Esophagus muscularis mucosa (tissue), 4 donors: ENCODE measurements at regions not wholly inside any gene's neighbourhood (a gene's known extent, or its start where the extent isn't known, plus 50 kb on each side); places are given as distances from the start of the nearest gene placed in this dataset.

Experiments
- DNase-seq: peaks from one replicate; pipeline ENCODE4 v3.0.0-alpha.2; 2017; ENCODE audit errors: extremely low spot score
- H3K27ac ChIP-seq, 4 donors: fragments of 200-600 bp; sonication (generic); replicated peaks in 1 of 4; 1 replicate in 3 of 4; 2 replicates in 1 of 4; pipeline ENCODE4 v1.5.1; 2016 to 2019; ENCODE audit warnings: mild to moderate bottlenecking in 1 of 4
- H3K27me3 ChIP-seq, 4 donors: fragments of 200-600 bp; sonication (generic); one replicate each; pipeline versions ENCODE4 v1.5.1 to v1.6.0; 2016 to 2019
- H3K36me3 ChIP-seq, 4 donors: fragments of 200-600 bp; sonication (generic); one replicate each; pipeline ENCODE4 v1.5.1; 2016 to 2019
- H3K4me1 ChIP-seq, 4 donors: fragments of 200-600 bp; sonication (generic); one replicate each; pipeline ENCODE4 v1.5.1; 2016 to 2019
- H3K4me3 ChIP-seq, 4 donors: fragments of 200-600 bp; sonication (generic); 1 replicate in 2 of 4; 2 replicates in 2 of 4; pipeline ENCODE4 v1.5.1; 2016 to 2019; ENCODE audit warnings: mild to moderate bottlenecking in 4 of 4, moderate library complexity in 1 of 4
- H3K9me3 ChIP-seq, 4 donors: fragments of 200-600 bp; sonication (generic); 1 replicate in 3 of 4; 2 replicates in 1 of 4; pipeline ENCODE4 v1.5.1; 2016 to 2019
- EP300 ChIP-seq: sonication (generic); formaldehyde crosslinking; IDR thresholded peaks from one replicate; pipeline ENCODE4 v1.6.1; 2017; ENCODE audit warnings: antibody characterized with exemption
- POLR2A ChIP-seq: fragments of 450-650 bp; IDR thresholded peaks from one replicate; pipeline ENCODE4 v1.6.1; 2017; ENCODE audit warnings: antibody characterized with exemption, moderate library complexity, mild to moderate bottlenecking, low read depth
- POLR2AphosphoS5 ChIP-seq, 2 donors: sonication (generic); formaldehyde crosslinking; IDR thresholded peaks; one replicate each; pipeline ENCODE4 v1.6.1; 2017; ENCODE audit warnings: antibody characterized with exemption in 2 of 2
- WGBS: methylation state at CpG from one replicate; pipeline ENCODE4 v1.1.5; 2018; 5-methylcytosine and 5-hydroxymethylcytosine counted together
- intact Hi-C: fragments of 100-400 bp; cut with DNase I; formaldehyde crosslinking; loops from one replicate; pipeline ENCODE4 v1.15.1; 2023
- TF ChIP-seq, protein P1 (sequence below), 3 experiments: fragments of 200-600 bp in 2 of 3; fragments of 450-650 bp in 1 of 3; sonication (generic) in 2 of 3; IDR thresholded peaks; one replicate each; pipeline ENCODE4 v1.5.1; 2017 to 2019; ENCODE audit warnings: antibody characterized with exemption in 3 of 3, mild to moderate bottlenecking in 2 of 3, moderate library complexity in 1 of 3

DNA sequence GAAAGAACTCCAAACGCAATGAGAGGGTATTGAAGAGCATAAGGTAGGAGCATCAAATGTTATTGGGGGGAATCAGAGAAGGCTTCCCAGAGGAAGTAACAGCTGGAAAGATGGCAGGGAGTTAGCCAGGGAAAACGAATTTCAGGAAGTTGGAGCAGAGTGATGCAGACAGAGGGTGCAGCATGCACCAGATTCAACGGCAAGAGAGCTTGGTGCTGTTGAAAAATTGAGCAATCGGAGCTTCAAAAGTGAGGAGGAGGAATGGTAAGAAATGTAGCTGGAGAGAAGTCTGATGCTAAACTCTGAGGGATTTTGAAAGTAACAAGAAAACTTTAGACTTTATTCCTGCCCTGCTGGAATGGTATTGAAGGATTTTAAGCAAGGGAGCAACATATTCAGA is 541.0 kb upstream of the LMCD1 start:
- intact Hi-C loops: no loop called here
- 76% methylated on average over 4 of the region's 4 CpGs for WGBS
- no peak for DNase-seq

DNA sequence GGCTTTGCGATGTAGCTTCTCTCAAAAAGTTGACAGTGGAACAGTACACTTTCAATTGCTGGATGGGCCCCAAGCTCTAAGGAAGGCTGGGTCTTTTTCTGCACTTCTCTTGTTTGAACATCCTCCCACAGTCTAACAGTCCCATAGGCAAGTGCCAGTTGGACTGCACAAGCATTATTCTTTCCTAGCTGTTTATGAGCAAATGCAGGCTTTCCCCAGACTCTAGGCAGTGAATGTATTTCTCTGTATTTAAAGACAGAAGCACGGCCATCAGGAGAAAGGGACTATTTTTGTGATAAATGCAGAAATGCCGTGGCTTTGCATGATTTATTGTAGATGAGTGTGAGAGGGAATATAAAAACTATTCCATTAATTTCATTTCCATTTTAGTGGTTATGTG is 539.3 kb upstream of the LMCD1 start:
- no peak overlapping the region for H3K27ac ChIP-seq
- TF ChIP-seq, protein P1, sequence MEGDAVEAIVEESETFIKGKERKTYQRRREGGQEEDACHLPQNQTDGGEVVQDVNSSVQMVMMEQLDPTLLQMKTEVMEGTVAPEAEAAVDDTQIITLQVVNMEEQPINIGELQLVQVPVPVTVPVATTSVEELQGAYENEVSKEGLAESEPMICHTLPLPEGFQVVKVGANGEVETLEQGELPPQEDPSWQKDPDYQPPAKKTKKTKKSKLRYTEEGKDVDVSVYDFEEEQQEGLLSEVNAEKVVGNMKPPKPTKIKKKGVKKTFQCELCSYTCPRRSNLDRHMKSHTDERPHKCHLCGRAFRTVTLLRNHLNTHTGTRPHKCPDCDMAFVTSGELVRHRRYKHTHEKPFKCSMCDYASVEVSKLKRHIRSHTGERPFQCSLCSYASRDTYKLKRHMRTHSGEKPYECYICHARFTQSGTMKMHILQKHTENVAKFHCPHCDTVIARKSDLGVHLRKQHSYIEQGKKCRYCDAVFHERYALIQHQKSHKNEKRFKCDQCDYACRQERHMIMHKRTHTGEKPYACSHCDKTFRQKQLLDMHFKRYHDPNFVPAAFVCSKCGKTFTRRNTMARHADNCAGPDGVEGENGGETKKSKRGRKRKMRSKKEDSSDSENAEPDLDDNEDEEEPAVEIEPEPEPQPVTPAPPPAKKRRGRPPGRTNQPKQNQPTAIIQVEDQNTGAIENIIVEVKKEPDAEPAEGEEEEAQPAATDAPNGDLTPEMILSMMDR (IDR thresholded peaks at IDR 0.05): no peak
- TF ChIP-seq EP300: no peak
- no peak for TF ChIP-seq POLR2AphosphoS5 (IDR thresholded peaks at IDR 0.05)
- TF ChIP-seq POLR2A: no peak
- WGBS: 36% methylated on average over 3 of the region's 3 CpGs
- no peaks in the 10 kb centered on the region for H3K27me3 ChIP-seq
- no peaks in the 10 kb centered on the region for H3K9me3 ChIP-seq
- peaks cover 0 to 13% (median 5%) of the 10 kb centered on the region in 4 donors for H3K4me1 ChIP-seq
- H3K36me3 ChIP-seq: no peaks in the 10 kb centered on the region
- intact Hi-C loops: no loop called here
- H3K4me3 ChIP-seq: no peak overlapping the region
- DNase-seq: no peak

More for the DNA sequence above, 541.0 kb upstream of the LMCD1 start:
- no peaks in the 10 kb centered on the region for H3K36me3 ChIP-seq
- no peak overlapping the region for H3K4me3 ChIP-seq
- no peaks in the 10 kb centered on the region for H3K27me3 ChIP-seq
- H3K27ac ChIP-seq: no peak overlapping the region
- no peaks in the 10 kb centered on the region for H3K9me3 ChIP-seq
- no peak for TF ChIP-seq EP300
- TF ChIP-seq, protein P1 (IDR thresholded peaks at IDR 0.05): no peak
- no peak for TF ChIP-seq POLR2A
- no peak for TF ChIP-seq POLR2AphosphoS5 (IDR thresholded peaks at IDR 0.05)
- H3K4me1 ChIP-seq: peaks cover 0 to 13% (median 5%) of the 10 kb centered on the region in 4 donors

DNA sequence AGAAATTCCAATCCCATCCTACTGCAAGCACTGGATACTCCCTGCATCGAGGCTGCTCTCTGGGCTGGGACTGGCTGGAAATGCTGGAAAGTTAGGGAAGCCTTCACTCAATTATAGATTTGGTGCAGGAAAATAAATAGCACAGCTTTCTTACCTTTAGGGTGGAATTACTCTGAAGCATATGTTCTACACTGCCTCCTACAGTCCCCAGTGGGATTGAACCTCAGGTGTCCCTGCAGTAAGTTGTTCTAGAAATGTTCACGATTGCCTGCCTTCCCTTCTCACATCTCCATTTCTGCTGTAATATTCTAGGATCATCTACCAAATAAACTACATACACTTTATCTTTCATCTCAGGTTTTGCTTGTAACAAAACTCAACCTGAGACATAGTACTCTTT is 536.7 kb upstream of the LMCD1 start:
- 85% methylated on average over 2 of the region's 2 CpGs for WGBS
- intact Hi-C loops: no loop called here
- no peak overlapping the region for H3K4me3 ChIP-seq

DNA sequence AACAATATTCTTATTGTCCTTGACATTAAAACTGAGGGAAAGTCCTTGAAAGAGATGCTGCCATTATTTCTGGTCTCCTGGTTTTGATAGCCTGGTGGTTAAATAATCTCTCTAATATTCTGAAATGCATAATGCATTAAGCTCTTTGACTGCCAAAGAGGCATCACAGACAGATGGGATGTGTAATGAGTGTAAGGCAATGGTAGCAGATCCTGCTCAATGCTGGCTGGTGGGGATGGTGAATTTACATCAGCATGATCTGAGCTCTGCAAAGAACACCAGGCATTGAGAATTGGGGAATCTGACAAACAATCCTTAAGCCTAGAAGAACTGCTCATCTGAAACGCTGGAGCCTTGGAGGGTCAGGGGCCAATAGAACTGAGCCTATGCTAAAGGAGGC is 528.6 kb upstream of the LMCD1 start:
- Histone ChIP-seq H3K4me1 (peaks cover 0 to 10% (median 2%) of the 10 kb centered on the region in 4 donors), H3K27ac (no peak overlapping the region), H3K36me3 (no peaks in the 10 kb centered on the region), H3K4me3 (no peak overlapping the region), H3K27me3 (no peaks in the 10 kb centered on the region), H3K9me3 (no peaks in the 10 kb centered on the region)
- intact Hi-C loops: no loop called here
- TF ChIP-seq POLR2A (no peak), POLR2AphosphoS5 (IDR thresholded peaks at IDR 0.05) (no peak), EP300 (no peak)
- TF ChIP-seq, protein P1 (IDR thresholded peaks at IDR 0.05): no peak
- DNase-seq: no peak
- WGBS: 67% methylated on average over 1 of the region's 1 CpG

More for the DNA sequence above, 536.7 kb upstream of the LMCD1 start:
- no peak for DNase-seq
- H3K4me1 ChIP-seq: peaks cover 0 to 13% (median 5%) of the 10 kb centered on the region in 4 donors
- TF ChIP-seq EP300: no peak
- TF ChIP-seq POLR2A: no peak
- TF ChIP-seq, protein P1 (IDR thresholded peaks at IDR 0.05): no peak
- no peak for TF ChIP-seq POLR2AphosphoS5 (IDR thresholded peaks at IDR 0.05)
- H3K27ac ChIP-seq: no peak overlapping the region
- H3K9me3 ChIP-seq: no peaks in the 10 kb centered on the region
- no peaks in the 10 kb centered on the region for H3K36me3 ChIP-seq
- H3K27me3 ChIP-seq: no peaks in the 10 kb centered on the region
